OCI-LY7 (cell line): ENCODE measurements at regions not wholly inside any gene's neighbourhood (a gene's known extent, or its start where the extent isn't known, plus 50 kb on each side); places are given as distances from the start of the nearest gene placed in this dataset.

Source experiments
- BruUV-seq: library from RNA; stranded (reverse); fragments of 400-500 nt; replicated peaks from 2 replicates; lab custom pipeline; 2021; lab: Mats Ljungman, UMichigan
- CTCF ChIA-PET: fragments of 300-600 bp; sonication (Branson Sonifier 250); formaldehyde crosslinking; loops from one replicate; lab custom pipeline; 2022; ENCODE audit warnings: antibody characterized with exemption; ENCODE audit not compliant: unreplicated experiment; lab: Charles Lee
- POLR2A ChIA-PET: fragments of 300-600 bp; sonication (Branson Sonifier 250); formaldehyde crosslinking; loops from one replicate; lab custom pipeline; 2022; ENCODE audit warnings: antibody characterized with exemption; lab: Charles Lee
- DNase-seq: peaks from one replicate; pipeline ENCODE4 v3.0.0-alpha.2; 2015; ENCODE audit warnings: low spot score
- H2AFZ ChIP-seq: fragments of 200-600 bp; sonication (generic), shearing (Covaris generic); 2 replicates; pipeline ENCODE4 v1.6.1; 2014; ENCODE audit warnings: mild to moderate bottlenecking, antibody characterized with exemption, low read length, moderate library complexity
- H3K27ac ChIP-seq: fragments of 200-600 bp; sonication (generic); 2 replicates; pipeline ENCODE4 v1.5.1; 2014; ENCODE audit warnings: mixed run types, low read depth, mild to moderate bottlenecking, moderate library complexity, low read length, inconsistent platforms; ENCODE audit not compliant: poor library complexity, severe bottlenecking
- H3K36me3 ChIP-seq: fragments of 200-600 bp; sonication (generic); 2 replicates; pipeline ENCODE4 v1.6.1; 2014; ENCODE audit warnings: mild to moderate bottlenecking, antibody characterized with exemption, low read length, moderate library complexity, mixed read lengths; ENCODE audit not compliant: insufficient read depth
- H3K4me1 ChIP-seq: fragments of 200-600 bp; sonication (generic); 2 replicates; pipeline ENCODE4 v1.5.1; 2014; ENCODE audit warnings: mild to moderate bottlenecking, low read length; ENCODE audit not compliant: insufficient read depth, poor library complexity, severe bottlenecking
- H3K4me2 ChIP-seq: fragments of 200-600 bp; sonication (generic); 2 replicates; pipeline ENCODE4 v1.6.1; 2014; ENCODE audit warnings: mild to moderate bottlenecking, low read length
- H3K4me3 ChIP-seq: fragments of 200-600 bp; sonication (generic); 2 replicates; pipeline ENCODE4 v1.5.1; 2014; ENCODE audit warnings: mild to moderate bottlenecking, low read depth, low read length; ENCODE audit not compliant: poor library complexity, severe bottlenecking
- H3K79me2 ChIP-seq: fragments of 200-600 bp; sonication (generic); 2 replicates; pipeline ENCODE4 v1.6.1; 2016; ENCODE audit warnings: low read depth, mild to moderate bottlenecking, low read length, moderate library complexity, mixed read lengths; ENCODE audit not compliant: insufficient read depth
- H3K9me2 ChIP-seq: fragments of 200-600 bp; sonication (generic); 2 replicates; pipeline ENCODE4 v1.6.1; 2016; ENCODE audit warnings: mild to moderate bottlenecking, low read length, mixed read lengths; ENCODE audit not compliant: insufficient read depth
- H3K9me3 ChIP-seq: fragments of 200-600 bp; sonication (generic); 2 replicates; pipeline ENCODE4 v1.6.1; 2014; ENCODE audit warnings: mild to moderate bottlenecking, mixed run types, low read length, mixed read lengths
- H4K20me1 ChIP-seq: fragments of 200-600 bp; sonication (generic); 2 replicates; pipeline ENCODE4 v1.6.1; 2014; ENCODE audit warnings: mild to moderate bottlenecking, antibody characterized with exemption, low read length, moderate library complexity, mixed read lengths; ENCODE audit not compliant: insufficient read depth
- EZH2phosphoT487 ChIP-seq: fragments of 200-600 bp; sonication (generic); IDR thresholded peaks from 2 replicates; pipeline ENCODE4 v1.6.1; 2018; ENCODE audit warnings: low read depth, borderline replicate concordance, mild to moderate bottlenecking, mixed run types, antibody characterized with exemption, low read length, moderate library complexity, mixed read lengths
- intact Hi-C: fragments of 100-400 bp; cut with micrococcal nuclease; formaldehyde crosslinking; loops from one replicate; pipeline ENCODE4 v1.10.0; 2022; ENCODE audit not compliant: unreplicated experiment
- TF ChIP-seq, protein P1 (sequence below): fragments of 200-600 bp; sonication (generic); conservative IDR thresholded peaks from 2 replicates; pipeline ENCODE4 v1.5.1; 2014; ENCODE audit warnings: mild to moderate bottlenecking, antibody characterized with exemption, low read length, moderate library complexity, mixed read lengths

DNA sequence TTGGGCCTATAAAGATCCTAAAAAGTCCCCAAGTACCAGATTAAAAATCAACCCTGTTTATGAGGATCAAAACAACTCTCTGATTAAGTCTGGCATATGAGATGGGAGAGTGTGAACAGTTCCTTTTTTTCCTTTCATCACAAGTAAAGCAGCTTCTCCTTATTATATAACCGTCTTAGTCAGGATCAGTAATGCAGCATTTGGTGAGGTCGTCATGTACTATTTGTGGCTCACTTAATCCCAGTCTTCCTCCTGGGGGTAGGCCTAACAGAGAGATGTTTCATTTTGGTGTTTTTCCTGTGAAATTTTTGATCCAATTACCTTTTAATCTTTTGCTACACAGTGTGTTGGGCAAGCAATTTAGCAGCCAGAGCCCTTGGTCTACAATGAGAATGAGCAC, 333.1 kb upstream of the KCNMB2 start:
- TF ChIP-seq, protein P1, sequence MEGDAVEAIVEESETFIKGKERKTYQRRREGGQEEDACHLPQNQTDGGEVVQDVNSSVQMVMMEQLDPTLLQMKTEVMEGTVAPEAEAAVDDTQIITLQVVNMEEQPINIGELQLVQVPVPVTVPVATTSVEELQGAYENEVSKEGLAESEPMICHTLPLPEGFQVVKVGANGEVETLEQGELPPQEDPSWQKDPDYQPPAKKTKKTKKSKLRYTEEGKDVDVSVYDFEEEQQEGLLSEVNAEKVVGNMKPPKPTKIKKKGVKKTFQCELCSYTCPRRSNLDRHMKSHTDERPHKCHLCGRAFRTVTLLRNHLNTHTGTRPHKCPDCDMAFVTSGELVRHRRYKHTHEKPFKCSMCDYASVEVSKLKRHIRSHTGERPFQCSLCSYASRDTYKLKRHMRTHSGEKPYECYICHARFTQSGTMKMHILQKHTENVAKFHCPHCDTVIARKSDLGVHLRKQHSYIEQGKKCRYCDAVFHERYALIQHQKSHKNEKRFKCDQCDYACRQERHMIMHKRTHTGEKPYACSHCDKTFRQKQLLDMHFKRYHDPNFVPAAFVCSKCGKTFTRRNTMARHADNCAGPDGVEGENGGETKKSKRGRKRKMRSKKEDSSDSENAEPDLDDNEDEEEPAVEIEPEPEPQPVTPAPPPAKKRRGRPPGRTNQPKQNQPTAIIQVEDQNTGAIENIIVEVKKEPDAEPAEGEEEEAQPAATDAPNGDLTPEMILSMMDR = no peak
- no peak for TF ChIP-seq EZH2phosphoT487
- DNase-seq = no peak
- no peak overlapping the region for H2AFZ ChIP-seq
- no TSS peak for BruUV-seq
- ChIA-PET CTCF (no interaction called here), POLR2A (no interaction called here)
- no peaks in the 10 kb centered on the region for H3K79me2 ChIP-seq
- H3K9me2 ChIP-seq = no peaks in the 10 kb centered on the region
- H3K27ac ChIP-seq = no peak overlapping the region
- H3K4me3 ChIP-seq = no peak overlapping the region
- H4K20me1 ChIP-seq = no peaks in the 10 kb centered on the region
- H3K4me2 ChIP-seq = no peak overlapping the region
- H3K9me3 ChIP-seq = no peaks in the 10 kb centered on the region
- no peaks in the 10 kb centered on the region for H3K4me1 ChIP-seq
- intact Hi-C loops = no loop called here
- H3K36me3 ChIP-seq = no peaks in the 10 kb centered on the region

DNA sequence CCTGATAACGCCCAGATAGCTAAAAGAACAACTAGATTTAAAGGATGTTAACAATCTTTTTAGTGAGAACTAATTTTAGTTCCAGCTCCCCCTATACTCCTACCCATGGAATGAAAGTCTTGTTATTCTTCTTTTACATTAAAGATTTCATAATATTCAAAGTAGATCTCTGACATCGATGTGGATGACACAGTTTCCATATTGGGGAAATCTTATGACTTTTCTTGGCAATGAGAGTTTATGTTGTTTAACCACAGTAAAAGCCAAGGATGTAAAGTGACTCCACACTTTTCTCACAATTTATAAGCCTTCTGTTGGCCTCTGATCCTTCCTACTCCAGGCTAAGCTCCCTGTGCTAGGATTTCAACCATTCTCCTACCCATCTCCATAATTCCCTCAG, 332.6 kb upstream of the KCNMB2 start:
- intact Hi-C loops = no loop called here
- no peak overlapping the region for H2AFZ ChIP-seq
- H3K9me3 ChIP-seq = no peaks in the 10 kb centered on the region
- H3K4me3 ChIP-seq = no peak overlapping the region
- TF ChIP-seq EZH2phosphoT487 = no peak
- TF ChIP-seq, protein P1 = no peak
- no peaks in the 10 kb centered on the region for H3K79me2 ChIP-seq
- no TSS peak for BruUV-seq
- H3K4me1 ChIP-seq = no peaks in the 10 kb centered on the region
- H4K20me1 ChIP-seq = no peaks in the 10 kb centered on the region
- H3K27ac ChIP-seq = no peak overlapping the region
- no peak overlapping the region for H3K4me2 ChIP-seq
- CTCF ChIA-PET = no interaction called here
- H3K36me3 ChIP-seq = no peaks in the 10 kb centered on the region
- POLR2A ChIA-PET = interaction anchor here (0.6 kb wide), 1 partner anchor 166 kb away, joined by 5 read pairs; no protein-coding TSS in a partner anchor
- H3K9me2 ChIP-seq = no peaks in the 10 kb centered on the region
- DNase-seq = no peak

DNA sequence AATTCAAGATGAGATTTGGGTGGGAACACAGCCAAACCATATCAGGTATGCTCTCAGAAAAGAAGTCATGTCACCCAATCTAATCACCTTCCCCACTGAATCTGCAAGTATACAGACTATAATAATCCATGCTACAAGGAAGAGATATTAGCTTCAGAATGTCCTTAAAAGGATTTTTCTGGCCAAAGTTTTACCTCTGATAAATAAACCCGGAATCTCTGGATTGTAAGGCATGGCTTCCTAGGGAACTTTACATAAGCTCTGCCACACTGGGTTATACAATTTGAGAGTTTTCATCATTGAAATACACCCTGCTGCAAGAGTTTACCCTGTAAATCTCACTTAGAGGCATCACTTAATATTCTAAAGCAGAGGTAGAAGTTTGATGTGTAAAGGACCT, 330.5 kb upstream of the KCNMB2 start:
- BruUV-seq = no TSS peak
- no peaks in the 10 kb centered on the region for H3K4me1 ChIP-seq
- H3K4me3 ChIP-seq = no peak overlapping the region
- CTCF ChIA-PET = no interaction called here
- no peaks in the 10 kb centered on the region for H3K79me2 ChIP-seq
- no peak overlapping the region for H2AFZ ChIP-seq
- DNase-seq = no peak
- H3K9me2 ChIP-seq = no peaks in the 10 kb centered on the region
- no peaks in the 10 kb centered on the region for H3K9me3 ChIP-seq
- no peak overlapping the region for H3K4me2 ChIP-seq
- H3K27ac ChIP-seq = no peak overlapping the region
- POLR2A ChIA-PET = interaction anchor here (0.5 to 0.9 kb wide), 2 partner anchors 26 kb away, joined by 3 read pairs; no protein-coding TSS in a partner anchor
- H4K20me1 ChIP-seq = no peaks in the 10 kb centered on the region
- intact Hi-C loops = no loop called here
- TF ChIP-seq EZH2phosphoT487 = no peak
- TF ChIP-seq, protein P1 = no peak
- no peaks in the 10 kb centered on the region for H3K36me3 ChIP-seq
